B cell (primary cell): ENCODE measurements at regions not wholly inside any gene's neighbourhood (a gene's known extent, or its start where the extent isn't known, plus 50 kb on each side); places are given as distances from the start of the nearest gene placed in this dataset.

Experiments used
- EZH2 ChIP-seq: IDR thresholded peaks from 2 replicates; pipeline ENCODE4 v1.6.1; 2012; ENCODE audit warnings: borderline replicate concordance, low read depth, mild to moderate bottlenecking, moderate library complexity, low read length; ENCODE audit not compliant: insufficient read depth, poor library complexity, severe bottlenecking
- TF ChIP-seq, protein P1 (sequence below): fragments of 200-600 bp; IDR thresholded peaks from one replicate; pipeline ENCODE4 v1.8.0; 2022; ENCODE audit warnings: antibody characterized with exemption, mild to moderate bottlenecking

DNA sequence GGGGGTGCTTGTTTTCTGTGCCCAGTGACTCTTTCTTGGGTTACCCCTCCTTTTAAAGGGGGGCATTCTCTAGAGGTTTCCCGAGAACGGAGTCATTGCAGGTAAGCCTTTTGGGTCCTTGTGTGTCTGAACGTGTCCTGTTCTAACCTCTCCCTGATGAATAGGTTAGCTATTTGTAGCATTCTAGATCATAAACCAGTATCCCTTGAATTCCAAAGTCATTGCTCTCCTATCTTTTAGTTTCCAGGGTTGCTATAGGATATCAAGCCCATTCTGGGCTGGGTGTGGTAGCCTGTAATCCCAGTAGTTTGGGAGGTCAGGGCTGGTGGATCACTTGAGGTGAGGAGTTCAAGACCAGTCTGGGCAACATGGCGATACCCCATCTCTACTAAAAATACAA, 65.9 kb upstream of the YWHAQ start:
- TF ChIP-seq, protein P1, sequence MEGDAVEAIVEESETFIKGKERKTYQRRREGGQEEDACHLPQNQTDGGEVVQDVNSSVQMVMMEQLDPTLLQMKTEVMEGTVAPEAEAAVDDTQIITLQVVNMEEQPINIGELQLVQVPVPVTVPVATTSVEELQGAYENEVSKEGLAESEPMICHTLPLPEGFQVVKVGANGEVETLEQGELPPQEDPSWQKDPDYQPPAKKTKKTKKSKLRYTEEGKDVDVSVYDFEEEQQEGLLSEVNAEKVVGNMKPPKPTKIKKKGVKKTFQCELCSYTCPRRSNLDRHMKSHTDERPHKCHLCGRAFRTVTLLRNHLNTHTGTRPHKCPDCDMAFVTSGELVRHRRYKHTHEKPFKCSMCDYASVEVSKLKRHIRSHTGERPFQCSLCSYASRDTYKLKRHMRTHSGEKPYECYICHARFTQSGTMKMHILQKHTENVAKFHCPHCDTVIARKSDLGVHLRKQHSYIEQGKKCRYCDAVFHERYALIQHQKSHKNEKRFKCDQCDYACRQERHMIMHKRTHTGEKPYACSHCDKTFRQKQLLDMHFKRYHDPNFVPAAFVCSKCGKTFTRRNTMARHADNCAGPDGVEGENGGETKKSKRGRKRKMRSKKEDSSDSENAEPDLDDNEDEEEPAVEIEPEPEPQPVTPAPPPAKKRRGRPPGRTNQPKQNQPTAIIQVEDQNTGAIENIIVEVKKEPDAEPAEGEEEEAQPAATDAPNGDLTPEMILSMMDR: no peak
- TF ChIP-seq EZH2: no peak
